Adrenal gland (tissue), 5 donors: ENCODE measurements at regions not wholly inside any gene's neighbourhood (a gene's known extent, or its start where the extent isn't known, plus 50 kb on each side); places are given as distances from the start of the nearest gene placed in this dataset.

Experiments
- CTCF ChIP-seq, 6 experiments: fragments of 450-650 bp in 4 of 6; fragments of 200-600 bp in 2 of 6; sonication (generic) in 1 of 6; IDR thresholded peaks; 1 replicate in 5 of 6; 2 replicates in 1 of 6; pipeline versions ENCODE4 v1.5.1 to v1.8.0; 2016 to 2021; ENCODE audit warnings: antibody characterized with exemption in 6 of 6, mild to moderate bottlenecking in 2 of 6, moderate library complexity in 1 of 6
- POLR2A ChIP-seq, 2 donors: fragments of 450-650 bp; IDR thresholded peaks; one replicate each; pipeline ENCODE4 v1.6.1; 2017; ENCODE audit warnings: antibody characterized with exemption in 2 of 2, mild to moderate bottlenecking in 2 of 2, moderate library complexity in 1 of 2
- donor health status: DM: no; HTN: no; CAD: no.

DNA sequence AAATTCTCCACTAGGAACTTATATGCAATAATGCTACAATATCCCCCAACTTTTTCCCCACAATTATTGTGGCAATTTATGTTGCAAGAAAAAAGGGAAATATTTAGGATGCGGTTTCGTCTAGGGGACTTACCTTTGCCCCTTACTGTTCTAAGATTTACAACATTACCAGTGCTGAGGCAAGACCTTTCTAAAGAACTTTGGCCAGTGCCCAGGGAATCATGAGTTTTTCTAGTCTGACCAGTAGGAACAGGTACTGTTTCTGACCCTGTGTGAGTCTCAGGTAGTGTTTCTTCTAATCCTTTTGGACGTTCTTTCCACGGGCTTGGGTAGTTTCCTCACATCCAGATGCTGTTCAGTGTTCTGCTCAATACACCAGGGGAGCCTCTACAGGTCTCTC lies 373.7 kb downstream of the HAPSTR1 start:
- no peak for TF ChIP-seq CTCF (IDR thresholded peaks at IDR 0.05)
- TF ChIP-seq POLR2A (IDR thresholded peaks at IDR 0.05), result no peak
